Fibroblast of pulmonary artery (primary cell): ENCODE measurements at regions not wholly inside any gene's neighbourhood (a gene's known extent, or its start where the extent isn't known, plus 50 kb on each side); places are given as distances from the start of the nearest gene placed in this dataset.

Experiments used
- DNase-seq: peaks from one replicate; pipeline ENCODE4 v3.0.0-alpha.2; 2010; ENCODE audit warnings: low read depth
- H3K4me3 ChIP-seq: replicated peaks from 2 replicates; pipeline ENCODE4 v1.5.1; 2011; ENCODE audit warnings: low read depth, mild to moderate bottlenecking, control low read depth, low read length, moderate library complexity
- TF ChIP-seq, protein P1 (sequence below): IDR thresholded peaks from 2 replicates; pipeline ENCODE4 v1.5.1; 2011; ENCODE audit warnings: mild to moderate bottlenecking, control low read depth, low read length, inconsistent platforms; ENCODE audit errors: missing control alignments

DNA sequence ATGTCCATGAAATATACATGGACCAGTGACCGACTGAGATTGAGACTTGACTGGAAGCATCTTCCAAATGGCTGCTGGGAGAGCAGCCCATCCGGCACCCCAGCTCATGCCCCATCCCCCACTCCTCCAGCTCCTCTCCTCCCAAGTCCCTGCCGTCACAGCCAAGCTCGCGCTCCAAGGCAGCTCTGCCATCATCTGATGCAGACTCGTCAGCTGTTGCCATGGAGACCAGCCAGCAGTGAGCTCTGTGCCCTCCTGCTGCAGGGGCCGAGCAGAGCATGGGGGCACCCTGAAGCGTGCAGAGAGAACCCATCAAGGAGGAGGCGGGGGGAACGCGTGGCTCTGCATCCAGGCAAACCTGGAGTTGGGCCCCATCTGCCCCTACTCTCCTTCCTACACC lies 74.5 kb upstream of the TNRC6C start:
- peak; percentile 23 for DNase-seq
- H3K4me3 ChIP-seq = no peak overlapping the region
- TF ChIP-seq, protein P1, sequence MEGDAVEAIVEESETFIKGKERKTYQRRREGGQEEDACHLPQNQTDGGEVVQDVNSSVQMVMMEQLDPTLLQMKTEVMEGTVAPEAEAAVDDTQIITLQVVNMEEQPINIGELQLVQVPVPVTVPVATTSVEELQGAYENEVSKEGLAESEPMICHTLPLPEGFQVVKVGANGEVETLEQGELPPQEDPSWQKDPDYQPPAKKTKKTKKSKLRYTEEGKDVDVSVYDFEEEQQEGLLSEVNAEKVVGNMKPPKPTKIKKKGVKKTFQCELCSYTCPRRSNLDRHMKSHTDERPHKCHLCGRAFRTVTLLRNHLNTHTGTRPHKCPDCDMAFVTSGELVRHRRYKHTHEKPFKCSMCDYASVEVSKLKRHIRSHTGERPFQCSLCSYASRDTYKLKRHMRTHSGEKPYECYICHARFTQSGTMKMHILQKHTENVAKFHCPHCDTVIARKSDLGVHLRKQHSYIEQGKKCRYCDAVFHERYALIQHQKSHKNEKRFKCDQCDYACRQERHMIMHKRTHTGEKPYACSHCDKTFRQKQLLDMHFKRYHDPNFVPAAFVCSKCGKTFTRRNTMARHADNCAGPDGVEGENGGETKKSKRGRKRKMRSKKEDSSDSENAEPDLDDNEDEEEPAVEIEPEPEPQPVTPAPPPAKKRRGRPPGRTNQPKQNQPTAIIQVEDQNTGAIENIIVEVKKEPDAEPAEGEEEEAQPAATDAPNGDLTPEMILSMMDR = no peak

DNA sequence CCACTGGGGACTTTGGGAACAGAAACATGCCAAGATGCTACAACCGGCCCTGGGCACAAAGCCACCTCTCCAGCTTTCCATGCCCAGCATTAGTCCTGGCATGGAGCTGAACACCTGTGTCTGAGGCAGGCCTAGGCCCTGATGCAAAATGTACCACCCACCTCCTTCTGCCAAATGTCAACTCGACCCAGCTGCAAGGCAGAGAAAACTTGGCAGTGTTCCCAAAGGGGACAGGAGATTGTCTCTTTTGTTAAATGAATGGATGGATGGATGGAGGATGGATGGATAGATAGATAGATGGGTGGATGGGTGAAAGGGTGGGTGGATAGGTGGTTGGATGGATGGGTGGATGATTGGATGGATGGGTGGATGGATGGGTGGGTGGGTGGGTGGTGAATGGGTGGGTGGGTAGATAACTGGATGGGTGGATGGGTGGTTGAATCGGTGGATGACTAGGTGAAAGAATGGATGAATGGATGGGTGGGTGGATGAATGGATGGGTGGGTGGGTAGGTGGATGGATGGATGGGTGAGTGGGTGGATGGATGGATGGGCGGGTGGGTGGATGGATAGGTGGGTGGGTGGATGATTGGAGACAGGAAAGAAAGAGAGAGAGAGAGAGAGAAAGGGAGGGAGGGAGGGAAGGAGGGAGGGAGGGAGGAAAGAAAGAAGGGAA lies 73.4 kb upstream of the TNRC6C start:
- DNase-seq = no peak
- TF ChIP-seq, protein P1 = no peak

DNA sequence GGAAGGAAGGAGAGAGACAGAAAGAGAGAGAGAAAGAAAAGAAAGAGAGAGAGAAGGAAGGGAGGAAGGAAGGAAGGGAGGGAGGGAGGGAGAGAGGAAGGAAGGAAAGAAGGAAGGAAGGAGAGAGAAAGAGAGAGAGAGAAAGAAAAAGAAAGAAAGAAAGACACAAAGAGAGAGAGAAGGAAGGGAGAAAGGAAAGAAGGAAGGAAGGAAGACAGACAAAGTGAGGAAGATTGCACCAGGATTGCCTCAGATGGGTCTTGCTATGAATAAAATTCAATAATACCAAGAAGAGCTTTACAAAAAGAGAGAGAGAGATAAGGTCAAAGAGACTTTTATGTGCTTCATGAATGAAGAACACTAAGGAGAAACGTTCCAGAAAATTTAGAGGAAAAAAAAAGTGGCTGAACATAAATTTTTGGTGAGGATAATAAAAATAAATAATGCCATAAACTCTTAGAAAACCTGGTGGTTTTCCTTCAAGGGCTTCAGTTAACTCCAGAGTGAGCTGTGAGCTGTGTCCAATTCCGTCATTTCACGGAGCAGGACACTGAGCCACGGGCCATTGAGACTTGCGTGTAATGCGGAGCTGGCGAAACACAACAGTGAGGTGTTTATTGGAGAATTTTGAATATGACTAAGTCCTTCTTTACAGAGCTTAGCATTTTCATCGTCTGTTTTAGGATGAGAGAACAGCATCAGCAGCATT lies 72.7 kb upstream of the TNRC6C start:
- DNase-seq = no peak
- H3K4me3 ChIP-seq = no peak overlapping the region
- TF ChIP-seq, protein P1 = no peak

More for the DNA sequence above, 73.4 kb upstream of the TNRC6C start:
- H3K4me3 ChIP-seq = no peak overlapping the region

DNA sequence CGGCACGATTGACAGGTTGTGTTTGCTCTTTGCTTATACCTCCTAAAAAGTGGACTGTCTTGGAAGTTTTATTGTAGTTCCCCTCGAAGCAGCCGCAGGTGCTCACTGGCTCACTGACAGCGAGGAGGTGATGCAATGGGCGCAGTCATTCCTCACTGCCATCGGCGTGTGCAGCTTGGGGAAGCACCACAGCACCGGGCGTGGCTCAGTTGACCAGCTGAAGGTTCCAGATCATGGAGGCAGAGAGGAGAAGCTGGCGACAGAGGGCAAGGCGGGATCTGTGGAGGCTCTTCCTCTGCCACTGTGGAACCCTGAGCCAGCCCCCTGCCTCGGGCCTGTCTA lies 72.1 kb upstream of the TNRC6C start:
- DNase-seq = no peak
- no peak overlapping the region for H3K4me3 ChIP-seq
- TF ChIP-seq, protein P1 = no peak

DNA sequence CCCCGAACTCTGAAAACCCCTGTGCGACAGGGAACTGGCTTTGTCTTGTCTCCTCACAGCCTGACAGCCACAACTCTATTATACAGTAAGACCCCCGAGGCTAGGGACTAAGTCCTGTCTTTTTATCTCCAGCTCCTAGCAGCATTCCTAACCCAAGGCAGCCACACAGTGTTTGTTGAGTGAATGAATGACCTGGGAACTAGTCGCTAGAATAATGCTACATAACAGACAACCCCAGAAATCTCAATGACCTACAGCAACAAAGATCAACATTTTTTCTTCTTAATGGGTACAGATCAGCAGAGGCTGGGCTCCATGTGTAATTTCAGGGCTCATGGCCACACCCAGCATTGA lies 71.4 kb upstream of the TNRC6C start:
- TF ChIP-seq, protein P1 = no peak

DNA sequence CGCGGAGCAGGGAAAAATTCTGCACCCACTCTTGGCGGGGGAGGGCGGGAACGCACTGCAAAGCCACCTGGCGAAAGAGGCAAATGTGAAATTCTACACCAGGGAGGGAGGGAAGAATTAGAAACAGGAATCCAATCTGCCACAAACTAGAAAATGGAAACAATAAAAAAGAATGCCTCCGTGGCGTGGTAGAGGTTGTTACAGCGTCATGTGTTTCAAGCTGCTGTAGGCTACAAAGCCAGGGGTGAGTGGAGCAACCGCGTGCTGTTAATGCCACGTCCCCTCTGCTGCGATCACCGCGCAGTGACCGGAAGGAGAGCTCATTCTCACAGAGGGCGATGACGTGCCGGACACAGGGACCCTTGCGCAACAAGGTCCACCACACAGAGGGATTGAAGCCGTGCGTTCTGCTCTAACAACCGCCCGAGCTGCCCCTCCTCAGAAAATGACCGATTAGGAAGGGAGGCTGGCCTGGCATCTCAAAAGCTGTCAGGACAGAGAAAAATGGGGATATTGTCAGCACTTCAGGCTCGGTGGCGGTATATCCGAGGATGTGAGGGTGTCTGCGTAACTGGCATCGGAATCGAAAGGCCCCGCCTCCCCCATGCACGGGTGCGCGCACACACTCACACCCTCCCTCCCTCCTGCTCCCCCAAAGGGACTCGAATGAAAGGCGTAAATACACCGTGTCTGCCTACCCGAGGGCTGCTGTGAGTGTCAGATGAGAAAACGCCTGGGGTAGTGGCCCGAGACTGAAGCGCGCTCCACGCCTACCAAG lies 70.8 kb upstream of the TNRC6C start:
- H3K4me3 ChIP-seq = peak overlapping the region; percentile 61
- TF ChIP-seq, protein P1 = no peak
- DNase-seq = peak; percentile 89

More for the DNA sequence above, 71.4 kb upstream of the TNRC6C start:
- peak overlapping the region; percentile 61 for H3K4me3 ChIP-seq
- DNase-seq = no peak
